K562 (cell line): ENCODE measurements at regions not wholly inside any gene's neighbourhood (a gene's known extent, or its start where the extent isn't known, plus 50 kb on each side); places are given as distances from the start of the nearest gene placed in this dataset.

Source experiments
- ATAC-seq: fragments of 200-7000 bp; cut with Tn5 transposase; 3 replicates; pipeline ENCODE4 v1.9.1; 2020; ENCODE audit warnings: moderate library complexity
- BruUV-seq: library from RNA; stranded (reverse); fragments of 400-500 nt; replicated peaks from 2 replicates; lab custom pipeline; 2021; lab: Mats Ljungman, UMichigan
- CTCF ChIA-PET: fragments of 300-600 bp; formaldehyde crosslinking; extraction: SDS; loops from one replicate; lab custom pipeline; 2021; ENCODE audit warnings: low intra/inter-chr PET ratio; lab: Yijun Ruan, JAX
- POLR2A ChIA-PET: fragments of 300-600, 350-650 bp; sonication (Branson Sonifier 250); formaldehyde crosslinking; extraction: SDS; loops from one replicate; lab custom pipeline; 2021; ENCODE audit warnings: antibody characterized with exemption, inconsistent platforms; lab: Yijun Ruan, JAX
- DNase-seq, 4 experiments: peaks; one replicate each; pipeline versions ENCODE4 v3.0.0 to v3.0.0-alpha.2; 2011 to 2018; ENCODE audit warnings: low spot score in 3 of 4, mixed read lengths in 3 of 4; ENCODE audit errors: extremely low read depth in 1 of 4
- FAIRE-seq: peaks from 2 replicates; lab custom pipeline; 2011; peaks lifted over from hg19 to GRCh38; lab: Jason Lieb, UNC
- H2AFZ ChIP-seq: 2 replicates; pipeline ENCODE4 v1.6.0; 2011; ENCODE audit warnings: low read depth, low read length, control low read depth, inconsistent platforms
- H3K27ac ChIP-seq: fragments of 200-600 bp; 3 replicates; pipeline ENCODE4 v1.8.0; 2011; ENCODE audit warnings: low read depth, mild to moderate bottlenecking, control low read depth, inconsistent platforms, low read length, moderate library complexity, mixed read lengths; ENCODE audit errors: extremely low read depth
- H3K27me3 ChIP-seq, 2 experiments: fragments of 300-600 bp in 1 of 2; 2 replicates in 1 of 2; 3 replicates in 1 of 2; pipeline versions ENCODE4 v1.6.0 to v1.8.0; 2011; ENCODE audit warnings: inconsistent platforms in 2 of 2, low read length in 2 of 2, mild to moderate bottlenecking in 1 of 2, mixed read lengths in 1 of 2, moderate library complexity in 1 of 2; ENCODE audit not compliant: control insufficient read depth in 2 of 2, insufficient read depth in 2 of 2
- H3K36me3 ChIP-seq: fragments of 300-600 bp; 3 replicates; pipeline ENCODE4 v1.8.0; 2011; ENCODE audit warnings: mild to moderate bottlenecking, low read length, inconsistent platforms; ENCODE audit not compliant: control insufficient read depth, insufficient read depth
- H3K4me1 ChIP-seq, 2 experiments: fragments of 200-600 bp in 1 of 2; replicated peaks in 1 of 2; 2 replicates in 1 of 2; 3 replicates in 1 of 2; pipeline versions ENCODE4 v1.5.1 to v1.8.0; 2011; ENCODE audit warnings: inconsistent platforms in 2 of 2, low read length in 2 of 2, mild to moderate bottlenecking in 1 of 2, mixed read lengths in 1 of 2, moderate library complexity in 1 of 2; ENCODE audit not compliant: control insufficient read depth in 2 of 2, insufficient read depth in 2 of 2
- H3K4me2 ChIP-seq: 2 replicates; pipeline ENCODE4 v1.6.1; 2011; ENCODE audit warnings: low read length, control low read depth, inconsistent platforms, mixed read lengths; ENCODE audit not compliant: insufficient read depth
- H3K4me3 ChIP-seq: fragments of 200-600 bp; sonication (generic), shearing (Covaris generic); 2 replicates; pipeline ENCODE4 v1.5.1; 2016; ENCODE audit warnings: control low read depth, inconsistent platforms
- H3K79me2 ChIP-seq: fragments of 200-600 bp; 3 replicates; pipeline ENCODE4 v1.8.0; 2011; ENCODE audit warnings: low read length, inconsistent platforms; ENCODE audit not compliant: control insufficient read depth, insufficient read depth
- H3K9ac ChIP-seq, 2 experiments: 2 replicates each; pipeline versions ENCODE4 v1.6.0 to v1.6.1; 2011; ENCODE audit warnings: low read depth in 2 of 2, low read length in 2 of 2, control low read depth in 1 of 2, inconsistent platforms in 1 of 2, mild to moderate bottlenecking in 1 of 2, mixed read lengths in 1 of 2; ENCODE audit not compliant: insufficient read depth in 1 of 2
- H3K9me1 ChIP-seq: one replicate; pipeline ENCODE4 v1.6.0; 2011; ENCODE audit warnings: inconsistent platforms, mild to moderate bottlenecking, low read length, moderate library complexity; ENCODE audit not compliant: control insufficient read depth, insufficient read depth
- H3K9me3 ChIP-seq: replicated peaks from 2 replicates; pipeline ENCODE4 v1.5.1; 2011; ENCODE audit warnings: low read depth, low read length, inconsistent platforms; ENCODE audit not compliant: control insufficient read depth, insufficient read depth
- H4K20me1 ChIP-seq: replicated peaks from 2 replicates; pipeline ENCODE4 v1.6.1; 2011; ENCODE audit warnings: low read length, inconsistent platforms, mixed read lengths; ENCODE audit not compliant: control insufficient read depth, insufficient read depth
- EP300 ChIP-seq: IDR thresholded peaks from 2 replicates; pipeline ENCODE4 v1.6.1; 2012; ENCODE audit warnings: low read length, improper control_type of control experiment
- GTF3C2 ChIP-seq: IDR thresholded peaks from 3 replicates; pipeline ENCODE4 v1.6.1; 2011; ENCODE audit warnings: borderline replicate concordance, mild to moderate bottlenecking, moderate library complexity; ENCODE audit not compliant: insufficient read length; ENCODE audit errors: extremely low read depth
- KLF1 ChIP-seq: fragments of 450-650 bp; IDR thresholded peaks from 2 replicates; pipeline ENCODE4 v1.6.1; 2016; ENCODE audit warnings: missing genetic modification characterization, missing compliant biosample characterization
- TARDBP ChIP-seq: fragments of 450-650 bp; IDR thresholded peaks from 2 replicates; pipeline ENCODE4 v1.6.1; 2016
- ZNF184 ChIP-seq: sonication (generic); formaldehyde crosslinking; IDR thresholded peaks from 2 replicates; pipeline ENCODE4 v1.5.0; 2020; ENCODE audit warnings: missing genetic modification reagents
- ZNF274 ChIP-seq: IDR thresholded peaks from 2 replicates; pipeline ENCODE4 v1.6.1; 2011; ENCODE audit warnings: low read depth, mild to moderate bottlenecking, low read length, moderate library complexity, borderline replicate concordance
- ZNF280B ChIP-seq: fragments of 250-450 bp; sonication (Bioruptor Pico); IDR thresholded peaks from 2 replicates; pipeline ENCODE4 v1.5.1; 2021; ENCODE audit warnings: mild to moderate bottlenecking
- WGBS: fragments of 100-300 bp; shearing (Covaris generic); methylation state at CpG from one replicate; pipeline ENCODE4 v1.1.6; 2016; ENCODE audit warnings: low coverage, mixed read lengths; ENCODE audit not compliant: insufficient coverage; ENCODE audit errors: missing lambda C conversion rate; 5-methylcytosine and 5-hydroxymethylcytosine counted together
- in situ Hi-C: fragments of 300-500 bp; cut with MboI; formaldehyde crosslinking; loops from 4 replicates; pipeline ENCODE4 v1.15.0; 2018; ENCODE audit warnings: inconsistent platforms, mixed read lengths
- intact Hi-C: fragments of 100-400 bp; cut with micrococcal nuclease; formaldehyde crosslinking; loops from 2 replicates; pipeline ENCODE4 v1.14.2; 2022
- TF ChIP-seq, protein P1 (sequence below): fragments of 250-450 bp; sonication (Bioruptor Pico); IDR thresholded peaks from 2 replicates; pipeline ENCODE4 v1.5.0; 2021
- TF ChIP-seq, protein P2 (sequence below), 2 experiments: fragments of 450-650 bp in 1 of 2; sonication (generic) in 1 of 2; formaldehyde crosslinking; conservative IDR thresholded peaks; 2 replicates each; pipeline versions ENCODE4 v1.4.0 to v1.8.1; 2020 to 2022; ENCODE audit warnings: mild to moderate bottlenecking in 1 of 2, missing genetic modification reagents in 1 of 2

DNA sequence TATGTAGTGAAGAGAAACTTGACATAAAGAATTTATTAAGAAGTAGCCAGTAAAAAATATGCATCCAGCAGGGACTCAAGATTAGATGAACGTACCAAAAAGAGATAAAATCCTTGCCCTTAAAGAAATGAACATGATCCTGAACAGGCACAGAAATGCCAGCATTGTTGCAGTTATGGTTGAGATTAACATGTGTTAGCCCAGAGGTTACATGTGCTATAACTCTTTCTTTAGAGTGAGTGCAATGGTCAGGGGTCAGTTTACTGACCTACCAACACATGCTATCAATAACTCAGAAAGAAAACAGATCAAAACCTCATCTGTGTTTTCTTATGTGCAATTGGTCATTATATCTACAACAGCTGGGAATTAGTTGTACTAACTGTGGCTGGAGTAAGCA is 166.1 kb upstream of the NDST3 start (continued):
- TF ChIP-seq EP300 (no peak), ZNF280B (CRISPR knock-in tag) (no peak)
- TF ChIP-seq, all 486 proteins: peak for 0

DNA sequence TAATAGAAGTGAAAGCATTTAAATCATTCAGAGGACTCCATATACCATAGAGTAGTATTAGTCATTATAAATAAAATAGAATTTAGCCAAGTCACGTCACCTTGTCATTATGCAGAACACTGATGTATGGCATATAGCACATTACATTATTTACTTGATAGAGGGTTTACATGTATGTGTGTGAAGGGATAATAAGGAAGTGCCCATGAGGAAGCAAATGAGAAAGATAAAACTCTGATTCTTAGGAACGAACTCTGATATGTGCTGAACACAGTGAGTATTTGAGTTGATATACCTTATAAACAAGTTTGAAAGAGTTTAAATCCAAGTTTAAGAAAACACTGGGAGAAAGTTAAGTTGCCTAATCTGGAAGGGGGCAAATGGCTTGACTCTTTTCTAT is 160.5 kb upstream of the NDST3 start:
- Histone ChIP-seq H3K4me1 (no peaks in the 10 kb centered on the region), H3K9me1 (no peaks in the 10 kb centered on the region), H3K4me3 (no peak overlapping the region), H3K27ac (no peak overlapping the region), H3K9ac (no peak overlapping the region), H4K20me1 (no peaks in the 10 kb centered on the region), H2AFZ (no peak overlapping the region), H3K4me2 (no peak overlapping the region), H3K79me2 (no peaks in the 10 kb centered on the region), H3K36me3 (no peaks in the 10 kb centered on the region), H3K9me3 (0 out of 2 replicates have a peak, but pooled peaks cover 1% of the 10 kb centered on the region), H3K27me3 (no peaks in the 10 kb centered on the region)
- DNase-seq (no peak), ATAC-seq (no peak), FAIRE-seq (no peak)
- BruUV-seq = no TSS peak
- in situ Hi-C loops = no loop called here
- WGBS = 0% methylated on average over 2 of the region's 2 CpGs
- ChIA-PET POLR2A (no interaction called here), CTCF (interaction anchor here (0.6 kb wide), 1 partner anchor 68 kb away, joined by 3 read pairs; no protein-coding TSS in a partner anchor)
- TF ChIP-seq ZNF274 (no peak), ZNF184 (CRISPR knock-in tag) (no peak), GTF3C2 (no peak), TARDBP (no peak), KLF1 (tag) (no peak)
- TF ChIP-seq, protein P1, sequence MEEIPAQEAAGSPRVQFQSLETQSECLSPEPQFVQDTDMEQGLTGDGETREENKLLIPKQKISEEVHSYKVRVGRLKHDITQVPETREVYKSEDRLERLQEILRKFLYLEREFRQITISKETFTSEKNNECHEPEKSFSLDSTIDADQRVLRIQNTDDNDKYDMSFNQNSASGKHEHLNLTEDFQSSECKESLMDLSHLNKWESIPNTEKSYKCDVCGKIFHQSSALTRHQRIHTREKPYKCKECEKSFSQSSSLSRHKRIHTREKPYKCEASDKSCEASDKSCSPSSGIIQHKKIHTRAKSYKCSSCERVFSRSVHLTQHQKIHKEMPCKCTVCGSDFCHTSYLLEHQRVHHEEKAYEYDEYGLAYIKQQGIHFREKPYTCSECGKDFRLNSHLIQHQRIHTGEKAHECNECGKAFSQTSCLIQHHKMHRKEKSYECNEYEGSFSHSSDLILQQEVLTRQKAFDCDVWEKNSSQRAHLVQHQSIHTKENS = no peak
- TF ChIP-seq, protein P2, sequence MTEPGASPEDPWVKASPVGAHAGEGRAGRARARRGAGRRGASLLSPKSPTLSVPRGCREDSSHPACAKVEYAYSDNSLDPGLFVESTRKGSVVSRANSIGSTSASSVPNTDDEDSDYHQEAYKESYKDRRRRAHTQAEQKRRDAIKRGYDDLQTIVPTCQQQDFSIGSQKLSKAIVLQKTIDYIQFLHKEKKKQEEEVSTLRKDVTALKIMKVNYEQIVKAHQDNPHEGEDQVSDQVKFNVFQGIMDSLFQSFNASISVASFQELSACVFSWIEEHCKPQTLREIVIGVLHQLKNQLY (CRISPR knock-in tag; conservative IDR thresholded peaks at IDR 0.05) = no peak
- intact Hi-C loops = no loop called here
